Liver (tissue), 8 donors: ENCODE measurements at regions not wholly inside any gene's neighbourhood (a gene's known extent, or its start where the extent isn't known, plus 50 kb on each side); places are given as distances from the start of the nearest gene placed in this dataset.

ENCODE experiments used
- DNase-seq: peaks from one replicate; pipeline ENCODE4 v3.0.0-alpha.2; 2017; ENCODE audit warnings: low spot score
- H3K27ac ChIP-seq, 2 donors: one replicate each; pipeline ENCODE4 v1.7.0; 2013; ENCODE audit warnings: inconsistent platforms in 2 of 2, low read length in 2 of 2, control low read depth in 1 of 2, low read depth in 1 of 2, mild to moderate bottlenecking in 1 of 2
- H3K27me3 ChIP-seq, 4 donors: one replicate each; pipeline versions ENCODE4 v1.6.1 to v1.7.0; 2013; ENCODE audit warnings: low read length in 3 of 4, inconsistent platforms in 1 of 4, mild to moderate bottlenecking in 1 of 4, moderate library complexity in 1 of 4; ENCODE audit not compliant: control insufficient read depth in 4 of 4, insufficient read depth in 4 of 4
- H3K36me3 ChIP-seq, 4 donors: one replicate each; pipeline versions ENCODE4 v1.6.1 to v1.7.0; 2013; ENCODE audit warnings: low read length in 3 of 4, mild to moderate bottlenecking in 3 of 4, low read depth in 1 of 4, moderate library complexity in 1 of 4; ENCODE audit not compliant: control insufficient read depth in 4 of 4, insufficient read depth in 3 of 4
- H3K4me1 ChIP-seq, 4 donors: one replicate each; pipeline versions ENCODE4 v1.6.1 to v1.7.0; 2013; ENCODE audit warnings: low read length in 3 of 4, mild to moderate bottlenecking in 3 of 4, moderate library complexity in 1 of 4; ENCODE audit not compliant: control insufficient read depth in 4 of 4, insufficient read depth in 4 of 4
- H3K4me3 ChIP-seq, 3 donors: one replicate each; pipeline versions ENCODE4 v1.6.1 to v1.7.0; 2013; ENCODE audit warnings: low read length in 3 of 3, control low read depth in 1 of 3, low read depth in 1 of 3, mild to moderate bottlenecking in 1 of 3
- H3K9ac ChIP-seq, 2 donors: one replicate each; pipeline ENCODE4 v1.7.0; 2013; ENCODE audit warnings: low read length in 2 of 2, mild to moderate bottlenecking in 2 of 2, moderate library complexity in 2 of 2, control low read depth in 1 of 2, low read depth in 1 of 2
- H3K9me3 ChIP-seq, 4 donors: one replicate each; pipeline versions ENCODE4 v1.6.1 to v1.7.0; 2013; ENCODE audit warnings: low read length in 3 of 4; ENCODE audit not compliant: control insufficient read depth in 4 of 4
- EGR1 ChIP-seq, 2 donors: IDR thresholded peaks; 2 replicates each; pipeline ENCODE4 v1.6.1; 2016 to 2018; ENCODE audit warnings: antibody characterized with exemption in 2 of 2, low read depth in 2 of 2
- FOXA1 ChIP-seq: IDR thresholded peaks from 2 replicates; pipeline ENCODE4 v1.6.1; 2016; ENCODE audit warnings: antibody characterized with exemption
- FOXA2 ChIP-seq: IDR thresholded peaks from 2 replicates; pipeline ENCODE4 v1.6.1; 2016; ENCODE audit warnings: antibody characterized with exemption
- GABPA ChIP-seq, 2 donors: IDR thresholded peaks in 1 of 2; conservative IDR thresholded peaks in 1 of 2; 2 replicates each; pipeline ENCODE4 v1.6.1; 2016; ENCODE audit warnings: antibody characterized with exemption in 2 of 2, mild to moderate bottlenecking in 1 of 2, moderate library complexity in 1 of 2
- HNF4A ChIP-seq, 2 donors: conservative IDR thresholded peaks; 2 replicates each; pipeline ENCODE4 v1.6.1; 2016; ENCODE audit warnings: antibody characterized with exemption in 2 of 2, mild to moderate bottlenecking in 2 of 2
- HNF4G ChIP-seq: IDR thresholded peaks from 2 replicates; pipeline ENCODE4 v1.6.1; 2016; ENCODE audit warnings: antibody characterized with exemption
- JUND ChIP-seq, 2 donors: IDR thresholded peaks; 2 replicates each; pipeline ENCODE4 v1.6.1; 2016; ENCODE audit warnings: antibody characterized with exemption in 2 of 2
- NR2F2 ChIP-seq: IDR thresholded peaks from 2 replicates; pipeline ENCODE4 v1.6.1; 2016; ENCODE audit warnings: antibody characterized with exemption
- RAD21 ChIP-seq, 2 donors: IDR thresholded peaks; 2 replicates each; pipeline ENCODE4 v1.6.1; 2016; ENCODE audit warnings: antibody characterized with exemption in 2 of 2, mild to moderate bottlenecking in 2 of 2
- RXRA ChIP-seq, 2 donors: IDR thresholded peaks; 2 replicates each; pipeline ENCODE4 v1.6.1; 2017 to 2018; ENCODE audit warnings: antibody characterized with exemption in 2 of 2, mild to moderate bottlenecking in 1 of 2
- SP1 ChIP-seq: IDR thresholded peaks from 2 replicates; pipeline ENCODE4 v1.6.1; 2018; ENCODE audit warnings: antibody characterized with exemption, mild to moderate bottlenecking
- TAF1 ChIP-seq: conservative IDR thresholded peaks from 2 replicates; pipeline ENCODE4 v1.6.1; 2016; ENCODE audit warnings: antibody characterized with exemption, mild to moderate bottlenecking
- YY1 ChIP-seq: IDR thresholded peaks from 2 replicates; pipeline ENCODE4 v1.6.1; 2016; ENCODE audit warnings: antibody characterized with exemption, mild to moderate bottlenecking
- ZBTB33 ChIP-seq: IDR thresholded peaks from 2 replicates; pipeline ENCODE4 v1.6.1; 2016; ENCODE audit warnings: antibody characterized with exemption
- WGBS: extraction: QIAGEN DNeasy Blood & Tissue Kit; methylation state at CpG from one replicate; pipeline ENCODE4 v1.1.7; 2013; 5-methylcytosine and 5-hydroxymethylcytosine counted together
- TF ChIP-seq, protein P1 (sequence below): fragments of 150-350 bp; IDR thresholded peaks from 2 replicates; pipeline ENCODE4 v1.5.1; 2017; ENCODE audit warnings: improper control_type of control experiment, low read depth, low read length; ENCODE audit not compliant: missing input control
- TF ChIP-seq, protein P2 (sequence below): IDR thresholded peaks from 2 replicates; pipeline ENCODE4 v1.6.1; 2016; ENCODE audit warnings: antibody characterized with exemption
- TF ChIP-seq, protein P3 (sequence below): IDR thresholded peaks from 2 replicates; pipeline ENCODE4 v1.6.1; 2016; ENCODE audit warnings: antibody characterized with exemption, mild to moderate bottlenecking
- TF ChIP-seq, protein P4 (sequence below): IDR thresholded peaks from 2 replicates; pipeline ENCODE4 v1.6.1; 2016; ENCODE audit warnings: antibody characterized with exemption
- donor health status: healthy.
- donor health status: healthy.
- donor health status: healthy.
- donor health status: healthy.
- donor health status: healthy.

GRCh38 chr10:123227706-123228105, 73.5 kb downstream of the BUB3 start:
- no peak for DNase-seq
- 91% methylated on average over 2 of the region's 2 CpGs for WGBS
- Histone ChIP-seq H3K4me1 (no peaks in the 10 kb centered on the region), H3K27me3 (no peaks in the 10 kb centered on the region), H3K36me3 (no peaks in the 10 kb centered on the region), H3K4me3 (no peak overlapping the region), H3K27ac (no peak overlapping the region), H3K9ac (no peak overlapping the region), H3K9me3 (peaks cover 0 to 2% (median 0%) of the 10 kb centered on the region in 4 donors)
- TF ChIP-seq NR2F2 (no peak), HNF4A (conservative IDR thresholded peaks at IDR 0.05) (no peak), RAD21 (IDR thresholded peaks at IDR 0.05) (no peak), TAF1 (no peak), HNF4G (no peak), SP1 (no peak), YY1 (no peak), RXRA (IDR thresholded peaks at IDR 0.05) (no peak), JUND (IDR thresholded peaks at IDR 0.05) (no peak), FOXA2 (no peak), ZBTB33 (no peak), GABPA (IDR thresholded peaks at IDR 0.05 in 1 of 2, conservative IDR thresholded peaks at IDR 0.05 in 1 of 2) (no peak)
- TF ChIP-seq, protein P1, sequence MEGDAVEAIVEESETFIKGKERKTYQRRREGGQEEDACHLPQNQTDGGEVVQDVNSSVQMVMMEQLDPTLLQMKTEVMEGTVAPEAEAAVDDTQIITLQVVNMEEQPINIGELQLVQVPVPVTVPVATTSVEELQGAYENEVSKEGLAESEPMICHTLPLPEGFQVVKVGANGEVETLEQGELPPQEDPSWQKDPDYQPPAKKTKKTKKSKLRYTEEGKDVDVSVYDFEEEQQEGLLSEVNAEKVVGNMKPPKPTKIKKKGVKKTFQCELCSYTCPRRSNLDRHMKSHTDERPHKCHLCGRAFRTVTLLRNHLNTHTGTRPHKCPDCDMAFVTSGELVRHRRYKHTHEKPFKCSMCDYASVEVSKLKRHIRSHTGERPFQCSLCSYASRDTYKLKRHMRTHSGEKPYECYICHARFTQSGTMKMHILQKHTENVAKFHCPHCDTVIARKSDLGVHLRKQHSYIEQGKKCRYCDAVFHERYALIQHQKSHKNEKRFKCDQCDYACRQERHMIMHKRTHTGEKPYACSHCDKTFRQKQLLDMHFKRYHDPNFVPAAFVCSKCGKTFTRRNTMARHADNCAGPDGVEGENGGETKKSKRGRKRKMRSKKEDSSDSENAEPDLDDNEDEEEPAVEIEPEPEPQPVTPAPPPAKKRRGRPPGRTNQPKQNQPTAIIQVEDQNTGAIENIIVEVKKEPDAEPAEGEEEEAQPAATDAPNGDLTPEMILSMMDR, result no peak
- TF ChIP-seq, protein P2, sequence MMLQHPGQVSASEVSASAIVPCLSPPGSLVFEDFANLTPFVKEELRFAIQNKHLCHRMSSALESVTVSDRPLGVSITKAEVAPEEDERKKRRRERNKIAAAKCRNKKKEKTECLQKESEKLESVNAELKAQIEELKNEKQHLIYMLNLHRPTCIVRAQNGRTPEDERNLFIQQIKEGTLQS, result no peak
- TF ChIP-seq, protein P3, sequence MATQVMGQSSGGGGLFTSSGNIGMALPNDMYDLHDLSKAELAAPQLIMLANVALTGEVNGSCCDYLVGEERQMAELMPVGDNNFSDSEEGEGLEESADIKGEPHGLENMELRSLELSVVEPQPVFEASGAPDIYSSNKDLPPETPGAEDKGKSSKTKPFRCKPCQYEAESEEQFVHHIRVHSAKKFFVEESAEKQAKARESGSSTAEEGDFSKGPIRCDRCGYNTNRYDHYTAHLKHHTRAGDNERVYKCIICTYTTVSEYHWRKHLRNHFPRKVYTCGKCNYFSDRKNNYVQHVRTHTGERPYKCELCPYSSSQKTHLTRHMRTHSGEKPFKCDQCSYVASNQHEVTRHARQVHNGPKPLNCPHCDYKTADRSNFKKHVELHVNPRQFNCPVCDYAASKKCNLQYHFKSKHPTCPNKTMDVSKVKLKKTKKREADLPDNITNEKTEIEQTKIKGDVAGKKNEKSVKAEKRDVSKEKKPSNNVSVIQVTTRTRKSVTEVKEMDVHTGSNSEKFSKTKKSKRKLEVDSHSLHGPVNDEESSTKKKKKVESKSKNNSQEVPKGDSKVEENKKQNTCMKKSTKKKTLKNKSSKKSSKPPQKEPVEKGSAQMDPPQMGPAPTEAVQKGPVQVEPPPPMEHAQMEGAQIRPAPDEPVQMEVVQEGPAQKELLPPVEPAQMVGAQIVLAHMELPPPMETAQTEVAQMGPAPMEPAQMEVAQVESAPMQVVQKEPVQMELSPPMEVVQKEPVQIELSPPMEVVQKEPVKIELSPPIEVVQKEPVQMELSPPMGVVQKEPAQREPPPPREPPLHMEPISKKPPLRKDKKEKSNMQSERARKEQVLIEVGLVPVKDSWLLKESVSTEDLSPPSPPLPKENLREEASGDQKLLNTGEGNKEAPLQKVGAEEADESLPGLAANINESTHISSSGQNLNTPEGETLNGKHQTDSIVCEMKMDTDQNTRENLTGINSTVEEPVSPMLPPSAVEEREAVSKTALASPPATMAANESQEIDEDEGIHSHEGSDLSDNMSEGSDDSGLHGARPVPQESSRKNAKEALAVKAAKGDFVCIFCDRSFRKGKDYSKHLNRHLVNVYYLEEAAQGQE, result no peak

DNA sequence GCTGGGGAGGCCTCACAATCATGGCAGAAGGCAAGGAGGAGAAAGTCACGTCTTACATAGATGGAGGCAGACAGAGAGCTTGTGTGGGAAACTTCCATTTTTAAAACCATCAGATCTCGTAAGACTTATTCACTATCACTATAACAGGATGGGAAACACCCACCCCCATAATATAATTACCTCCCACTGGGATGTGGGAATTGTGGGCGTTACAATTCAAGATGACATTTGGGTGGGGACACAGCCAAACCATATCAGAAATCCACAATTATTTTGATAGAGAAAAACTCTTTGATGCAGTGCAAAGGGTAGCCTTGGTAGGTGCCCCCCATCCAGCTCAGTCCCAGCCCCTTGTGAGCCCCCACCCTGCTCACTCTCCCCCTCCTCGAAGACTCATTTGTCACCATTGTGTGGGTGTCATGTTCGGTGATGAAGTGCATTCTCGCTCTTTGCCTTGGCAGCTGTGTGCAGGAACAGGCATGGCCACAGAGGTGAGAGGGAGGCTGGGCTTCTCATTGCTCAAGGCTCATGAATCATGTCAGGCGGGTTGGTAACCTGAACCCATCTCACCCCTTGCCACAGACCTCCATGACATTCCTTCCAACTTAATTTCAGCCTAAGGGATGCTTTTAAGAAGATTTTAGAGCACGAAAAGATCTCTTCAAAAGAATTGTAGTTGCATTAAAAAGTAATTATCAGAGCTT, 75.9 kb downstream of the BUB3 start:
- H3K27ac ChIP-seq, result no peak overlapping the region
- WGBS, result 87% methylated on average over 8 of the region's 8 CpGs
- H3K36me3 ChIP-seq, result no peaks in the 10 kb centered on the region

More for the DNA sequence above, 75.9 kb downstream of the BUB3 start:
- H3K9ac ChIP-seq, result no peak overlapping the region
- no peak overlapping the region for H3K4me3 ChIP-seq
- H3K4me1 ChIP-seq, result no peaks in the 10 kb centered on the region
- H3K27me3 ChIP-seq, result no peaks in the 10 kb centered on the region
- TF ChIP-seq HNF4A (conservative IDR thresholded peaks at IDR 0.05), result no peak
- TF ChIP-seq TAF1, result no peak
- TF ChIP-seq EGR1 (IDR thresholded peaks at IDR 0.05; ENCODE audit: low read depth in 2 of 2), result no peak
- TF ChIP-seq JUND (IDR thresholded peaks at IDR 0.05), result no peak
- TF ChIP-seq, protein P1, result no peak
- TF ChIP-seq FOXA1, result no peak
- TF ChIP-seq GABPA (IDR thresholded peaks at IDR 0.05 in 1 of 2, conservative IDR thresholded peaks at IDR 0.05 in 1 of 2), result no peak
- no peak for TF ChIP-seq NR2F2
- TF ChIP-seq SP1, result no peak
- TF ChIP-seq, protein P4, sequence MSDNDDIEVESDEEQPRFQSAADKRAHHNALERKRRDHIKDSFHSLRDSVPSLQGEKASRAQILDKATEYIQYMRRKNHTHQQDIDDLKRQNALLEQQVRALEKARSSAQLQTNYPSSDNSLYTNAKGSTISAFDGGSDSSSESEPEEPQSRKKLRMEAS, result no peak
- TF ChIP-seq, protein P2, result no peak
- peaks cover 0 to 2% (median under 1%) of the 10 kb centered on the region in 4 donors for H3K9me3 ChIP-seq
- DNase-seq, result no peak
